BE2C (cell line): ENCODE measurements at regions not wholly inside any gene's neighbourhood (a gene's known extent, or its start where the extent isn't known, plus 50 kb on each side); places are given as distances from the start of the nearest gene placed in this dataset.

Experiments used
- DNase-seq: peaks from one replicate; pipeline ENCODE4 v3.0.0-alpha.2; 2020
- H3K27me3 ChIP-seq: fragments of 250-450 bp; sonication (Bioruptor Pico); 2 replicates; pipeline ENCODE4 v1.5.1; 2020; ENCODE audit warnings: mild to moderate bottlenecking
- H3K36me3 ChIP-seq: fragments of 250-450 bp; sonication (Bioruptor Pico); 2 replicates; pipeline ENCODE4 v1.5.1; 2020; ENCODE audit warnings: mild to moderate bottlenecking
- H3K4me1 ChIP-seq: fragments of 250-450 bp; sonication (Bioruptor Pico); 2 replicates; pipeline ENCODE4 v1.5.1; 2020
- H3K4me3 ChIP-seq: 2 replicates; pipeline ENCODE4 v1.5.1; 2011; ENCODE audit warnings: low read depth, low read length
- H3K9me3 ChIP-seq: fragments of 250-450 bp; sonication (Bioruptor Pico); 2 replicates; pipeline ENCODE4 v1.5.1; 2020
- TF ChIP-seq, protein P1 (sequence below): IDR thresholded peaks from 2 replicates; pipeline ENCODE4 v1.5.1; 2012; ENCODE audit warnings: mild to moderate bottlenecking, low read depth, low read length

DNA sequence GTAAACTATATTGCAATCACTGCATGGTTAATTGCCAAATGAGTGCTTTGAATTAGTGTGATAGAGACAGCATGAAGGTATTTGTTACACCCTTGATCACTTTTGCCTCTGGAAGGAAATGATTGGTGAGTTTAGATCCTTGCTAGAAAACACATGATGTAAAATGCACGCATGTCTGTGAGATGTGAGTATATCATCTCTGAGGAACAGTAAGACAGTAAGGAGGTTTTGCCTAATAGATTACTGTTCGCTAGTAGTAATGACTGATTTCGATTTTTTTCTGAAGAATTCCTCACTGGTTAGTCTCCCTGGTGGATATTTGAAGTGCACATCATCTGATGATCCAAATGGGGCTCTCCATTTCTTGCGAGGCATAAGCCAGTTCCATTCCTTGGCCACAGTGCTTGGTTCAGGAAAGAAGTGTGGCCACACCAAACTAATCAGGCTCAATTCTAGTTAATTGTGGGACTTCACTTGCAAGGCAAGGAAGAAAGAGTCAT lies 156.4 kb upstream of the ADRA1B start:
- Histone ChIP-seq H3K27me3 (peaks cover 9% of the 10 kb centered on the region; the same call in 1 of the 2 replicates), H3K4me3 (no peak overlapping the region), H3K36me3 (no peaks in the 10 kb centered on the region), H3K4me1 (no peaks in the 10 kb centered on the region), H3K9me3 (no peaks in the 10 kb centered on the region)
- TF ChIP-seq, protein P1, sequence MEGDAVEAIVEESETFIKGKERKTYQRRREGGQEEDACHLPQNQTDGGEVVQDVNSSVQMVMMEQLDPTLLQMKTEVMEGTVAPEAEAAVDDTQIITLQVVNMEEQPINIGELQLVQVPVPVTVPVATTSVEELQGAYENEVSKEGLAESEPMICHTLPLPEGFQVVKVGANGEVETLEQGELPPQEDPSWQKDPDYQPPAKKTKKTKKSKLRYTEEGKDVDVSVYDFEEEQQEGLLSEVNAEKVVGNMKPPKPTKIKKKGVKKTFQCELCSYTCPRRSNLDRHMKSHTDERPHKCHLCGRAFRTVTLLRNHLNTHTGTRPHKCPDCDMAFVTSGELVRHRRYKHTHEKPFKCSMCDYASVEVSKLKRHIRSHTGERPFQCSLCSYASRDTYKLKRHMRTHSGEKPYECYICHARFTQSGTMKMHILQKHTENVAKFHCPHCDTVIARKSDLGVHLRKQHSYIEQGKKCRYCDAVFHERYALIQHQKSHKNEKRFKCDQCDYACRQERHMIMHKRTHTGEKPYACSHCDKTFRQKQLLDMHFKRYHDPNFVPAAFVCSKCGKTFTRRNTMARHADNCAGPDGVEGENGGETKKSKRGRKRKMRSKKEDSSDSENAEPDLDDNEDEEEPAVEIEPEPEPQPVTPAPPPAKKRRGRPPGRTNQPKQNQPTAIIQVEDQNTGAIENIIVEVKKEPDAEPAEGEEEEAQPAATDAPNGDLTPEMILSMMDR, result no peak
- no peak for DNase-seq

- Histone ChIP-seq H3K4me1 (no peaks in the 10 kb centered on the region), H3K36me3 (no peaks in the 10 kb centered on the region), H3K9me3 (no peaks in the 10 kb centered on the region), H3K4me3 (no peak overlapping the region), H3K27me3 (peaks cover 9% of the 10 kb centered on the region; the same call in 1 of the 2 replicates)
- DNase-seq, result no peak
- TF ChIP-seq, protein P1, result no peak
Observed at GRCh38 chr5:159762921-159763320, 153.4 kb upstream of the ADRA1B start.

GRCh38 chr5:159763562-159763961 lies 152.7 kb upstream of the ADRA1B start:
- TF ChIP-seq, protein P1, result no peak
- DNase-seq, result no peak
- Histone ChIP-seq H3K4me1 (no peaks in the 10 kb centered on the region), H3K36me3 (no peaks in the 10 kb centered on the region), H3K27me3 (peaks cover 9% of the 10 kb centered on the region; the same call in 1 of the 2 replicates), H3K9me3 (no peaks in the 10 kb centered on the region), H3K4me3 (no peak overlapping the region)

GRCh38 chr5:159764283-159765134 lies 151.8 kb upstream of the ADRA1B start:
- TF ChIP-seq, protein P1, result no peak
- no peak overlapping the region for H3K4me3 ChIP-seq
- no peaks in the 10 kb centered on the region for H3K36me3 ChIP-seq
- no peaks in the 10 kb centered on the region for H3K9me3 ChIP-seq
- no peaks in the 10 kb centered on the region for H3K4me1 ChIP-seq
- no peak for DNase-seq
- H3K27me3 ChIP-seq, result peaks cover 9% of the 10 kb centered on the region; the same call in 1 of the 2 replicates

DNA sequence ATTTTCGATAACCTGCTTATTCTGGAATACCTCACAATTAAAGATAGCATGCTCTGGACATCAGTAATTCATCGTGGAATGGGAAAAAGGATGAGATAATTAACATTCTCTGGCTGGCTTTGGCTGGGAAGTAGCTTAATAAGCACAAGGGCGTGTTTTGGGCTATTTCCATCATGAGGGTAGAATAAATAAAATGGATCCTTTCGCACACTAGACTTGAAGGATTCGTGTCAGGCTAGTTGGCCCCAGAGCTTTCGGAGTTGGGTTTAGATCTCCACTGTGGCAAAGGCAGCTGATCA lies 151.2 kb upstream of the ADRA1B start:
- DNase-seq, result no peak
- TF ChIP-seq, protein P1, result no peak
- H3K4me3 ChIP-seq, result no peak overlapping the region
- peaks cover 9% of the 10 kb centered on the region; the same call in 1 of the 2 replicates for H3K27me3 ChIP-seq
- H3K4me1 ChIP-seq, result no peaks in the 10 kb centered on the region
- H3K36me3 ChIP-seq, result no peaks in the 10 kb centered on the region
- no peaks in the 10 kb centered on the region for H3K9me3 ChIP-seq
